ENCODE measurements at regions not wholly inside any gene's neighbourhood (a gene's known extent, or its start where the extent isn't known, plus 50 kb on each side); places are given as distances from the start of the nearest gene placed in this dataset.

- TF ChIP-seq CTCF (IDR thresholded peaks at IDR 0.05; ENCODE audit: low read length) (no peak), EZH2 (IDR thresholded peaks at IDR 0.05; ENCODE audit: borderline replicate concordance, low read length) (no peak)
These were observed 411.2 kb downstream of the VPS13C start for GRCh38 chr15:61649046-61649445.
